A673 (cell line): ENCODE measurements at regions not wholly inside any gene's neighbourhood (a gene's known extent, or its start where the extent isn't known, plus 50 kb on each side); places are given as distances from the start of the nearest gene placed in this dataset.

ENCODE experiments used
- EZH2 ChIP-seq: fragments of 200-600 bp; sonication (generic); IDR thresholded peaks from 2 replicates; pipeline ENCODE4 v1.6.1; 2017; ENCODE audit warnings: borderline replicate concordance, low read depth, mild to moderate bottlenecking, mixed read lengths, antibody characterized with exemption, low read length; ENCODE audit not compliant: poor library complexity, severe bottlenecking
- TF ChIP-seq, protein P1 (sequence below): fragments of 300-800, 200-600 bp; sonication (generic); conservative IDR thresholded peaks from 2 replicates; pipeline ENCODE4 v1.5.1; 2017; ENCODE audit warnings: low read depth, mild to moderate bottlenecking, antibody characterized with exemption, low read length, moderate library complexity, mixed read lengths

DNA sequence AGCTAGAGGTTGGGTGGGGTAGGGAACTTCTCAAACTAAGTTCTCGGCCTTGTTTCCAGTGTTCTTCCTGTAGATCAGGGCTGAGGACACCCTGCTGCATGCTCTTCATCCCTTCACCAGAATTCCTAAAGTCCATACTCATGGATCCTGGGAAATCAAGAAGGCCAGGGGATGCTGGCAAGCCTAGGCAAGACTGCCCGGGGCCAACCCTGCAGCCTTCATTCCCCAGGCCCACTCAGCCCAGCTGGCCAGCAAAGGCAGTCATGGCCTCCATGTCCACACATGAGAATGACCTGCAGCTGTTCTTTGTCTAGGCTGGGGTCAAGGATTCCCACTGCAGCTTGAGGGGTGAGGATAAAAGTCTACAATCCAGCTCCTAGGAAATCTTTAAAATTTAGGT is 109.3 kb upstream of the ETV6 start:
- TF ChIP-seq, protein P1, sequence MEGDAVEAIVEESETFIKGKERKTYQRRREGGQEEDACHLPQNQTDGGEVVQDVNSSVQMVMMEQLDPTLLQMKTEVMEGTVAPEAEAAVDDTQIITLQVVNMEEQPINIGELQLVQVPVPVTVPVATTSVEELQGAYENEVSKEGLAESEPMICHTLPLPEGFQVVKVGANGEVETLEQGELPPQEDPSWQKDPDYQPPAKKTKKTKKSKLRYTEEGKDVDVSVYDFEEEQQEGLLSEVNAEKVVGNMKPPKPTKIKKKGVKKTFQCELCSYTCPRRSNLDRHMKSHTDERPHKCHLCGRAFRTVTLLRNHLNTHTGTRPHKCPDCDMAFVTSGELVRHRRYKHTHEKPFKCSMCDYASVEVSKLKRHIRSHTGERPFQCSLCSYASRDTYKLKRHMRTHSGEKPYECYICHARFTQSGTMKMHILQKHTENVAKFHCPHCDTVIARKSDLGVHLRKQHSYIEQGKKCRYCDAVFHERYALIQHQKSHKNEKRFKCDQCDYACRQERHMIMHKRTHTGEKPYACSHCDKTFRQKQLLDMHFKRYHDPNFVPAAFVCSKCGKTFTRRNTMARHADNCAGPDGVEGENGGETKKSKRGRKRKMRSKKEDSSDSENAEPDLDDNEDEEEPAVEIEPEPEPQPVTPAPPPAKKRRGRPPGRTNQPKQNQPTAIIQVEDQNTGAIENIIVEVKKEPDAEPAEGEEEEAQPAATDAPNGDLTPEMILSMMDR, result no peak
- no peak for TF ChIP-seq EZH2
